ENCODE measurements at regions not wholly inside any gene's neighbourhood (a gene's known extent, or its start where the extent isn't known, plus 50 kb on each side); places are given as distances from the start of the nearest gene placed in this dataset.

- no peak for TF ChIP-seq CTCF (IDR thresholded peaks at IDR 0.05; ENCODE audit: insufficient read depth, low read depth, low read length, missing control alignments)
- DNase-seq (ENCODE audit: low read depth) = peak; percentile 21
- no peak overlapping the region for H3K4me3 ChIP-seq (ENCODE audit: low read depth, low read length)
Measured at GRCh38 chr2:212915121-212915782, 236.2 kb downstream of the IKZF2 start.

GRCh38 chr2:212914392-212914791 is 237.0 kb downstream of the IKZF2 start:
- no peak for TF ChIP-seq CTCF (IDR thresholded peaks at IDR 0.05; ENCODE audit: insufficient read depth, low read depth, low read length, missing control alignments)
- no peak overlapping the region for H3K4me3 ChIP-seq (ENCODE audit: low read depth, low read length)
- DNase-seq (ENCODE audit: low read depth) = no peak

GRCh38 chr2:212913640-212914306 is 237.6 kb downstream of the IKZF2 start:
- no peak for DNase-seq (ENCODE audit: low read depth)
- H3K4me3 ChIP-seq (ENCODE audit: low read depth, low read length) = no peak overlapping the region
- no peak for TF ChIP-seq CTCF (IDR thresholded peaks at IDR 0.05; ENCODE audit: insufficient read depth, low read depth, low read length, missing control alignments)

GRCh38 chr2:212912445-212913103 is 238.8 kb downstream of the IKZF2 start:
- no peak overlapping the region for H3K4me3 ChIP-seq (ENCODE audit: low read depth, low read length)
- no peak for DNase-seq (ENCODE audit: low read depth)
- no peak for TF ChIP-seq CTCF (IDR thresholded peaks at IDR 0.05; ENCODE audit: insufficient read depth, low read depth, low read length, missing control alignments)

- DNase-seq (ENCODE audit: low read depth) = peak; percentile 14
Measured at GRCh38 chr2:212911011-212911410, 240.4 kb downstream of the IKZF2 start.

More at GRCh38 chr2:212911011-212911410, 240.4 kb downstream of the IKZF2 start:
- no peak overlapping the region for H3K4me3 ChIP-seq (ENCODE audit: low read depth, low read length)
- no peak for TF ChIP-seq CTCF (IDR thresholded peaks at IDR 0.05; ENCODE audit: insufficient read depth, low read depth, low read length, missing control alignments)
